DOHH2 (cell line): ENCODE measurements at regions not wholly inside any gene's neighbourhood (a gene's known extent, or its start where the extent isn't known, plus 50 kb on each side); places are given as distances from the start of the nearest gene placed in this dataset.

Experiments
- H3F3A ChIP-seq: fragments of 200-600 bp; sonication (generic), shearing (Covaris generic); 2 replicates; pipeline ENCODE4 v1.6.0; 2016; ENCODE audit warnings: antibody characterized with exemption, mild to moderate bottlenecking; ENCODE audit not compliant: control insufficient read depth, insufficient read depth
- H3K27ac ChIP-seq: fragments of 200-600 bp; sonication (generic); 2 replicates; pipeline ENCODE4 v1.5.1; 2014; ENCODE audit warnings: low read depth, mild to moderate bottlenecking, low read length, moderate library complexity
- H3K27me3 ChIP-seq: fragments of 200-600 bp; sonication (generic); 2 replicates; pipeline ENCODE4 v1.6.1; 2014; ENCODE audit warnings: mild to moderate bottlenecking, low read length, mixed read lengths; ENCODE audit not compliant: control insufficient read depth
- H3K36me3 ChIP-seq: fragments of 200-600 bp; sonication (generic); 2 replicates; pipeline ENCODE4 v1.6.1; 2014; ENCODE audit warnings: mild to moderate bottlenecking, low read length, moderate library complexity, mixed read lengths; ENCODE audit not compliant: control insufficient read depth
- H3K4me1 ChIP-seq: fragments of 200-600 bp; sonication (generic); 2 replicates; pipeline ENCODE4 v1.6.1; 2014; ENCODE audit warnings: mild to moderate bottlenecking, low read length, mixed read lengths; ENCODE audit not compliant: control insufficient read depth
- H3K4me2 ChIP-seq: fragments of 200-600 bp; sonication (generic); 2 replicates; pipeline ENCODE4 v1.6.0; 2014; ENCODE audit warnings: mild to moderate bottlenecking, low read length, moderate library complexity
- H3K4me3 ChIP-seq: fragments of 200-600 bp; sonication (generic); 2 replicates; pipeline ENCODE4 v1.5.1; 2014; ENCODE audit warnings: mild to moderate bottlenecking, low read length, mixed read lengths
- H3K79me2 ChIP-seq: fragments of 200-600 bp; sonication (generic); 2 replicates; pipeline ENCODE4 v1.6.1; 2014; ENCODE audit warnings: mild to moderate bottlenecking, low read length, mixed read lengths; ENCODE audit not compliant: control insufficient read depth
- H3K9me2 ChIP-seq: fragments of 200-600 bp; sonication (generic); replicated peaks from 2 replicates; pipeline ENCODE4 v1.6.1; 2014; ENCODE audit warnings: mild to moderate bottlenecking, low read length, mixed read lengths; ENCODE audit not compliant: control insufficient read depth
- H3K9me3 ChIP-seq: fragments of 200-600 bp; sonication (generic); 2 replicates; pipeline ENCODE4 v1.6.1; 2014; ENCODE audit warnings: antibody characterized with exemption, low read length, mixed read lengths; ENCODE audit not compliant: control insufficient read depth, insufficient read depth
- H4K20me1 ChIP-seq: fragments of 200-600 bp; sonication (generic); 2 replicates; pipeline ENCODE4 v1.6.0; 2014; ENCODE audit warnings: low read depth, mild to moderate bottlenecking, antibody characterized with exemption, low read length, moderate library complexity; ENCODE audit not compliant: control insufficient read depth, insufficient read depth
- EZH2phosphoT487 ChIP-seq: fragments of 200-600 bp; sonication (generic); IDR thresholded peaks from 2 replicates; pipeline ENCODE4 v1.6.1; 2017; ENCODE audit warnings: borderline replicate concordance, mild to moderate bottlenecking, antibody characterized with exemption, low read length, moderate library complexity, mixed read lengths
- TF ChIP-seq, protein P1 (sequence below): fragments of 200-600 bp; sonication (generic); IDR thresholded peaks from one replicate; pipeline ENCODE4 v1.5.1; 2014; ENCODE audit warnings: antibody characterized with exemption, mild to moderate bottlenecking, low read depth, low read length; ENCODE audit not compliant: poor library complexity, severe bottlenecking

DNA sequence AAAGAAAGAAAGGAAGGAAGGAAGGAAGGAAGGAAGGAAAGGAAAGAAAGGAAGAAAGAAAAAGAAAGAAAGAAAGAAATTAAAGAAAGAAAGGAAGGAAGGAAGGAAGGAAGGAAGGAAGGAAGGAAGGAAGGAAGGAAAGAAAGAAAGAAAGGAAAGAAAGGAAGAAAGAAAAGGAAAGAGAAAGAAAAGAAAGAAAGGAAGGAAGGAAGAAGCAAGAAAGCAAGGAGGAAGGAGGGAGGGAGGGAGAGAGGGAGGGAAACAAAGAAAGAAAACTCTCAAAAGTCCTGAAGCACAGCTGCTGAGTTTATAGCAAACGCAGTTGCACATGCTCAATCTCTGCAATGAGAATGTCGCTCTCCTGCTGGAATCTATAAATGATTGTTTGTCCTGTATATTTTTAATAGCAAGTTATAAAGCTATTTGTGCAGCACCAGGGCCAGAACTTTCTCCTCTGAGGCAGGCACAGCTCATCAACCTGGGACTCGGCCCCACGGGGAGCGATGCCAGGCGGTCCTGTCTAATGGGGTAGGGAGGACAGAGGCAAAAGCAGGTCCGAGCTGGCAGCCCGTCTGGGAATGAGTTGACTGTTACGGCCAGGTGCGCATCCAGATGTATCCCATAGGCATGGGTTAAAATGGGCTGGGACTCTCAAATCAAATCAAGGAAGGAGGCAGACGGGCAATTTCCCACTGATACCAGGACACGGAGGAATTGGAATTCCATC is 118.0 kb upstream of the PFKP start:
- no peaks in the 10 kb centered on the region for H3K9me3 ChIP-seq
- no peaks in the 10 kb centered on the region for H3K4me1 ChIP-seq
- H3K9me2 ChIP-seq: no peaks in the 10 kb centered on the region
- no peaks in the 10 kb centered on the region for H3F3A ChIP-seq
- H3K27me3 ChIP-seq: peaks cover 2% of the 10 kb centered on the region; the same call in 1 of the 2 replicates
- TF ChIP-seq EZH2phosphoT487: no peak
- TF ChIP-seq, protein P1, sequence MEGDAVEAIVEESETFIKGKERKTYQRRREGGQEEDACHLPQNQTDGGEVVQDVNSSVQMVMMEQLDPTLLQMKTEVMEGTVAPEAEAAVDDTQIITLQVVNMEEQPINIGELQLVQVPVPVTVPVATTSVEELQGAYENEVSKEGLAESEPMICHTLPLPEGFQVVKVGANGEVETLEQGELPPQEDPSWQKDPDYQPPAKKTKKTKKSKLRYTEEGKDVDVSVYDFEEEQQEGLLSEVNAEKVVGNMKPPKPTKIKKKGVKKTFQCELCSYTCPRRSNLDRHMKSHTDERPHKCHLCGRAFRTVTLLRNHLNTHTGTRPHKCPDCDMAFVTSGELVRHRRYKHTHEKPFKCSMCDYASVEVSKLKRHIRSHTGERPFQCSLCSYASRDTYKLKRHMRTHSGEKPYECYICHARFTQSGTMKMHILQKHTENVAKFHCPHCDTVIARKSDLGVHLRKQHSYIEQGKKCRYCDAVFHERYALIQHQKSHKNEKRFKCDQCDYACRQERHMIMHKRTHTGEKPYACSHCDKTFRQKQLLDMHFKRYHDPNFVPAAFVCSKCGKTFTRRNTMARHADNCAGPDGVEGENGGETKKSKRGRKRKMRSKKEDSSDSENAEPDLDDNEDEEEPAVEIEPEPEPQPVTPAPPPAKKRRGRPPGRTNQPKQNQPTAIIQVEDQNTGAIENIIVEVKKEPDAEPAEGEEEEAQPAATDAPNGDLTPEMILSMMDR: no peak
- no peaks in the 10 kb centered on the region for H3K36me3 ChIP-seq
- H3K4me2 ChIP-seq: no peak overlapping the region
- H3K27ac ChIP-seq: no peak overlapping the region
- no peaks in the 10 kb centered on the region for H4K20me1 ChIP-seq
- H3K79me2 ChIP-seq: no peaks in the 10 kb centered on the region
- H3K4me3 ChIP-seq: no peak overlapping the region

DNA sequence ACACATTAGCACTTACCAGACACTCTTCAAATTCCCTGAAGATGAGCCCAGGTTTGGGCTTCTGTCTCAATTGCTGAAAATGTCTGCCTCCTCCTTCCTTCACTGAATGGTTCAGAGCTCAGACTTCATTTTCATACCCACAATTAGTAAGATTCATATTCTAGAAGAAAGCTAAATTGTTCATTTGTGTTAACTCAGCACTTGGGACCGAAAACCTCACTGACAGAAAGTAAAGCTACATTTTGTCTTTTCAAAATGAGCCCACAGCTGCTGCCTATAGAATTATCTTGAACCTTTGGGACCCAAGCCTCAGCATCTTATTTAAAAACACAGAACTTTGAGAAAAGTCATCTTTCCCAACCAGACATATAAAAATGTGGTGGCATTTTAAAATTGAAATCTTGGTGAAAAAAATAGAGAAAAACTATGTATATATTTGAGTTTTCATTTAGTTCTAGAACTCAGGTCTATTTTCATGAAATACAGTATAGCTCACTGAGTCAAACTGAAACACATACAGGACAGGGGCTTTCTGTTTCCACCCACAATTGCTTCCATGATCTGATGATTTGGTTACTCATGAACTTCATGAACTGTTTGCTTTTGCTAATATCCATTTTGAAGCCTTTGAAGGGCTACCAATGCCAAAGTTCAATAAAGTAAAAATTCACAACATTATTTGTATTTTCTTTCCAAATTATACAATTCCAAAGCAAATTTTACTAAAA is 119.1 kb upstream of the PFKP start:
- no peak for TF ChIP-seq EZH2phosphoT487
- TF ChIP-seq, protein P1: no peak
- H3K4me2 ChIP-seq: no peak overlapping the region
- H3K36me3 ChIP-seq: no peaks in the 10 kb centered on the region
- no peak overlapping the region for H3K27ac ChIP-seq
- H3K4me3 ChIP-seq: no peak overlapping the region
- H3K27me3 ChIP-seq: peaks cover 2% of the 10 kb centered on the region; the same call in 1 of the 2 replicates
- no peaks in the 10 kb centered on the region for H3K9me2 ChIP-seq
- H3K4me1 ChIP-seq: no peaks in the 10 kb centered on the region
- no peaks in the 10 kb centered on the region for H3F3A ChIP-seq
- H3K79me2 ChIP-seq: no peaks in the 10 kb centered on the region
- no peaks in the 10 kb centered on the region for H3K9me3 ChIP-seq
- H4K20me1 ChIP-seq: no peaks in the 10 kb centered on the region

DNA sequence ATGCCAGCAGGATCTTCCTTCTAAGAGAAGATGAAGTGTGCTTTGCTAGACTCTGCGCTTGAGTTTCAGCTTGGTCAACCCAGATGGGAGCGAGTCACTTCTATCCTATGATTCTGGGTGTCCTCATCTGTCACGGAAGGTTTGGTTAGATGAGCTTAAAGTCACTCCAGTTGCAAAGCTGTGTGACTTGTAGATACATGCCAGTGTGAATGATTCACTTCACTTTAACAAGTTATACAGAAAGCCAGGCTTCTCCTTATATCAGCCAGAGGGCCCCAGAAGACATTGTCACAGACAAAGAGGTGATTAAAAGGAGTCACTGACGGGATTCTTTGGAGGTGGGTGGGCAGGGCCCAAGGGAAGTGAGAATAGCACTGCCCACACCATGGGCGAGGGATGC is 122.6 kb upstream of the PFKP start:
- Histone ChIP-seq H3F3A (no peaks in the 10 kb centered on the region), H3K27me3 (peaks cover 2% of the 10 kb centered on the region; the same call in 1 of the 2 replicates), H3K4me1 (no peaks in the 10 kb centered on the region), H3K4me2 (no peak overlapping the region), H3K79me2 (no peaks in the 10 kb centered on the region), H3K4me3 (no peak overlapping the region), H3K36me3 (no peaks in the 10 kb centered on the region), H3K9me3 (no peaks in the 10 kb centered on the region), H4K20me1 (no peaks in the 10 kb centered on the region), H3K27ac (no peak overlapping the region), H3K9me2 (no peaks in the 10 kb centered on the region)
- TF ChIP-seq, protein P1: no peak
- no peak for TF ChIP-seq EZH2phosphoT487
